Cardiac muscle cell (in vitro differentiated cells and primary cell): ENCODE measurements at regions not wholly inside any gene's neighbourhood (a gene's known extent, or its start where the extent isn't known, plus 50 kb on each side); places are given as distances from the start of the nearest gene placed in this dataset.

ENCODE experiments used
- DNase-seq, 2 donors: peaks; one replicate each; pipeline versions ENCODE4 v3.0.0 to v3.0.0-alpha.2; 2010 to 2017; ENCODE audit warnings: low read depth in 1 of 2, low spot score in 1 of 2
- H3K27ac ChIP-seq: fragments of 200-600 bp; sonication (generic); 2 replicates; pipeline ENCODE4 v1.5.1; 2016
- H3K27me3 ChIP-seq: fragments of 200-600 bp; sonication (generic); 2 replicates; pipeline ENCODE4 v1.6.0; 2016; ENCODE audit warnings: control low read depth
- H3K36me3 ChIP-seq: fragments of 200-600 bp; sonication (generic); 2 replicates; pipeline ENCODE4 v1.5.1; 2016; ENCODE audit warnings: control low read depth
- H3K4me1 ChIP-seq: fragments of 200-600 bp; sonication (generic); 2 replicates; pipeline ENCODE4 v1.8.1; 2017; ENCODE audit warnings: low read depth, mild to moderate bottlenecking, mixed run types
- H3K4me3 ChIP-seq: fragments of 200-600 bp; sonication (generic); 2 replicates; pipeline ENCODE4 v1.5.1; 2016; ENCODE audit warnings: mild to moderate bottlenecking
- H3K9me3 ChIP-seq: fragments of 200-600 bp; sonication (generic); 2 replicates; pipeline ENCODE4 v1.5.1; 2017; ENCODE audit warnings: low read depth, mild to moderate bottlenecking, control low read depth
- TF ChIP-seq, protein P1 (sequence below): IDR thresholded peaks from 2 replicates; pipeline ENCODE4 v1.5.1; 2012; ENCODE audit warnings: low read depth, mild to moderate bottlenecking, low read length

GRCh38 chr4:96139251-96139929 lies 299.5 kb downstream of the PDHA2 start:
- Histone ChIP-seq H3K4me1 (no peaks in the 10 kb centered on the region), H3K36me3 (no peaks in the 10 kb centered on the region), H3K27ac (no peak overlapping the region), H3K27me3 (no peaks in the 10 kb centered on the region), H3K9me3 (no peaks in the 10 kb centered on the region), H3K4me3 (no peak overlapping the region)
- no peak for DNase-seq
- TF ChIP-seq, protein P1, sequence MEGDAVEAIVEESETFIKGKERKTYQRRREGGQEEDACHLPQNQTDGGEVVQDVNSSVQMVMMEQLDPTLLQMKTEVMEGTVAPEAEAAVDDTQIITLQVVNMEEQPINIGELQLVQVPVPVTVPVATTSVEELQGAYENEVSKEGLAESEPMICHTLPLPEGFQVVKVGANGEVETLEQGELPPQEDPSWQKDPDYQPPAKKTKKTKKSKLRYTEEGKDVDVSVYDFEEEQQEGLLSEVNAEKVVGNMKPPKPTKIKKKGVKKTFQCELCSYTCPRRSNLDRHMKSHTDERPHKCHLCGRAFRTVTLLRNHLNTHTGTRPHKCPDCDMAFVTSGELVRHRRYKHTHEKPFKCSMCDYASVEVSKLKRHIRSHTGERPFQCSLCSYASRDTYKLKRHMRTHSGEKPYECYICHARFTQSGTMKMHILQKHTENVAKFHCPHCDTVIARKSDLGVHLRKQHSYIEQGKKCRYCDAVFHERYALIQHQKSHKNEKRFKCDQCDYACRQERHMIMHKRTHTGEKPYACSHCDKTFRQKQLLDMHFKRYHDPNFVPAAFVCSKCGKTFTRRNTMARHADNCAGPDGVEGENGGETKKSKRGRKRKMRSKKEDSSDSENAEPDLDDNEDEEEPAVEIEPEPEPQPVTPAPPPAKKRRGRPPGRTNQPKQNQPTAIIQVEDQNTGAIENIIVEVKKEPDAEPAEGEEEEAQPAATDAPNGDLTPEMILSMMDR: no peak

GRCh38 chr4:96145601-96146000 lies 305.7 kb downstream of the PDHA2 start:
- H3K4me3 ChIP-seq: no peak overlapping the region
- H3K36me3 ChIP-seq: no peaks in the 10 kb centered on the region
- no peaks in the 10 kb centered on the region for H3K4me1 ChIP-seq
- TF ChIP-seq, protein P1: no peak
- no peak overlapping the region for H3K27ac ChIP-seq
- no peaks in the 10 kb centered on the region for H3K9me3 ChIP-seq
- H3K27me3 ChIP-seq: no peaks in the 10 kb centered on the region
- DNase-seq: peak in 1 of 2 donors; percentile 28

DNA sequence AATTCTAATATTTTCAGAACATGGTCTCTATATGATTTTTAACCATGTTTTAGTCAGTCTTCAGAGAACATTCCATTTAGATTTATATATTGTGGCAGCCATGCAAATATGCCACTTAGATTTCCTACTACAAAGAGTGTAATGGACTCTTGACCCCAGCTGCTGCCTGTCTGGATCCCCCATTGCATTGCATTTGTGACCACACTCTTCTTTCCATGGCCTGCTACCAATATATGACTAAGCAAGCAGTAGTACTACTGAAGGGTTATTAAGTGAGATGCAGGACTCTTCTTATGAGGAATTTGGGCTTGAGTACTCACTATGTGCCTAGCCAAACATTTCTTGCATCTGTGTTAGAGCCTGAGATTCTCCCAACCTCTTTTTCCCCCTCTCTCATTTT lies 306.8 kb downstream of the PDHA2 start:
- Histone ChIP-seq H3K36me3 (no peaks in the 10 kb centered on the region), H3K4me3 (no peak overlapping the region), H3K27me3 (no peaks in the 10 kb centered on the region), H3K27ac (no peak overlapping the region), H3K9me3 (no peaks in the 10 kb centered on the region), H3K4me1 (no peaks in the 10 kb centered on the region)
- TF ChIP-seq, protein P1: no peak
- DNase-seq: peak in 1 of 2 donors; percentile 31

- no peaks in the 10 kb centered on the region for H3K4me1 ChIP-seq
- H3K9me3 ChIP-seq: no peaks in the 10 kb centered on the region
- no peaks in the 10 kb centered on the region for H3K36me3 ChIP-seq
- no peak overlapping the region for H3K27ac ChIP-seq
- TF ChIP-seq, protein P1: no peak
- no peak overlapping the region for H3K4me3 ChIP-seq
- peak in 1 of 2 donors; percentile 55 for DNase-seq
- H3K27me3 ChIP-seq: no peaks in the 10 kb centered on the region
Measured at GRCh38 chr4:96149894-96150293, 310.0 kb downstream of the PDHA2 start.

- H3K27me3 ChIP-seq: no peaks in the 10 kb centered on the region
- no peak overlapping the region for H3K4me3 ChIP-seq
- H3K4me1 ChIP-seq: no peaks in the 10 kb centered on the region
- DNase-seq: peak in 1 of 2 donors; percentile 81
- H3K27ac ChIP-seq: no peak overlapping the region
- H3K36me3 ChIP-seq: no peaks in the 10 kb centered on the region
- no peaks in the 10 kb centered on the region for H3K9me3 ChIP-seq
- TF ChIP-seq, protein P1: no peak
Measured at GRCh38 chr4:96150466-96150865, 310.6 kb downstream of the PDHA2 start.
